ENCODE measurements at regions not wholly inside any gene's neighbourhood (a gene's known extent, or its start where the extent isn't known, plus 50 kb on each side); places are given as distances from the start of the nearest gene placed in this dataset.
"Not testable (repeated sequence)": the region's sequence is repeated elsewhere in the genome, so short reads cannot be mapped to it uniquely, and the experiment has no call there.

- no peak for DNase-seq (ENCODE audit: low read depth, low spot score)
Measured at GRCh38 chr4:152064753-152065152, 303.9 kb upstream of the GATB start.

- no peak for DNase-seq (ENCODE audit: low read depth, low spot score)
Measured at GRCh38 chr4:152064282-152064681, 303.5 kb upstream of the GATB start.

GRCh38 chr4:152063621-152064240 is 302.9 kb upstream of the GATB start:
- no peak for DNase-seq (ENCODE audit: low read depth, low spot score)

GRCh38 chr4:152062936-152063620 is 302.3 kb upstream of the GATB start:
- no peak for DNase-seq (ENCODE audit: low read depth, low spot score)

- no peak for DNase-seq (ENCODE audit: low read depth, low spot score)
Measured at GRCh38 chr4:152054731-152055130, 293.9 kb upstream of the GATB start.

GRCh38 chr4:152052451-152053057 is 291.7 kb upstream of the GATB start:
- DNase-seq (ENCODE audit: low read depth, low spot score): no peak

- DNase-seq (ENCODE audit: low read depth, low spot score): not testable (repeated sequence)
Measured at GRCh38 chr4:152051332-152051731, 290.5 kb upstream of the GATB start.

- no peak for DNase-seq (ENCODE audit: low read depth, low spot score)
Measured at GRCh38 chr4:152050106-152050505, 289.3 kb upstream of the GATB start.

GRCh38 chr4:152047451-152047850 is 286.6 kb upstream of the GATB start:
- DNase-seq (ENCODE audit: low read depth, low spot score): no peak

GRCh38 chr4:152045807-152046571 is 285.2 kb upstream of the GATB start:
- DNase-seq (ENCODE audit: low read depth, low spot score): no peak

GRCh38 chr4:152045449-152045806 is 284.6 kb upstream of the GATB start:
- DNase-seq (ENCODE audit: low read depth, low spot score): no peak

GRCh38 chr4:152044331-152045036 is 283.7 kb upstream of the GATB start:
- no peak for DNase-seq (ENCODE audit: low read depth, low spot score)

- DNase-seq (ENCODE audit: low read depth, low spot score): no peak
Measured at GRCh38 chr4:152041295-152041694, 280.5 kb upstream of the GATB start.

- no peak for DNase-seq (ENCODE audit: low read depth, low spot score)
Measured at GRCh38 chr4:152039691-152040090, 278.9 kb upstream of the GATB start.

GRCh38 chr4:152039023-152039481 is 278.2 kb upstream of the GATB start:
- no peak for DNase-seq (ENCODE audit: low read depth, low spot score)

GRCh38 chr4:152038238-152038637 is 277.4 kb upstream of the GATB start:
- no peak for DNase-seq (ENCODE audit: low read depth, low spot score)

- DNase-seq (ENCODE audit: low read depth, low spot score): no peak
Measured at GRCh38 chr4:152037435-152037834, 276.6 kb upstream of the GATB start.

- no peak for DNase-seq (ENCODE audit: low read depth, low spot score)
Measured at GRCh38 chr4:152033621-152034020, 272.8 kb upstream of the GATB start.

- DNase-seq (ENCODE audit: low read depth, low spot score): no peak
Measured at GRCh38 chr4:152032722-152033131, 271.9 kb upstream of the GATB start.

GRCh38 chr4:152029631-152030030 is 268.8 kb upstream of the GATB start:
- no peak for DNase-seq (ENCODE audit: low read depth, low spot score)

- DNase-seq (ENCODE audit: low read depth, low spot score): no peak
Measured at GRCh38 chr4:152028131-152028530, 267.3 kb upstream of the GATB start.

GRCh38 chr4:152024881-152025280 is 264.1 kb upstream of the GATB start:
- no peak for DNase-seq (ENCODE audit: low read depth, low spot score)

Data from activated CD4-positive, CD25-positive, alpha-beta regulatory T cell treated with anti-CD3 and anti-CD28 coated beads, Interleukin-2, amount 50 U/mL, for 16 hours (primary cell).